ENCODE measurements at regions not wholly inside any gene's neighbourhood (a gene's known extent, or its start where the extent isn't known, plus 50 kb on each side); places are given as distances from the start of the nearest gene placed in this dataset.

GRCh38 chr10:33813871-33814270 lies 479.4 kb upstream of the NRP1 start:
- TF ChIP-seq CTCF (IDR thresholded peaks at IDR 0.05) (no peak), POLR2A (IDR thresholded peaks at IDR 0.05) (no peak)
